NCI-H510A treated with DMSO at 0.1 percent for 48 hours (cell line): ENCODE measurements at regions not wholly inside any gene's neighbourhood (a gene's known extent, or its start where the extent isn't known, plus 50 kb on each side); places are given as distances from the start of the nearest gene placed in this dataset.

Source experiments
- DNase-seq: peaks from one replicate; lab custom pipeline; 2025; lab: John Stamatoyannopoulos, UW

DNA sequence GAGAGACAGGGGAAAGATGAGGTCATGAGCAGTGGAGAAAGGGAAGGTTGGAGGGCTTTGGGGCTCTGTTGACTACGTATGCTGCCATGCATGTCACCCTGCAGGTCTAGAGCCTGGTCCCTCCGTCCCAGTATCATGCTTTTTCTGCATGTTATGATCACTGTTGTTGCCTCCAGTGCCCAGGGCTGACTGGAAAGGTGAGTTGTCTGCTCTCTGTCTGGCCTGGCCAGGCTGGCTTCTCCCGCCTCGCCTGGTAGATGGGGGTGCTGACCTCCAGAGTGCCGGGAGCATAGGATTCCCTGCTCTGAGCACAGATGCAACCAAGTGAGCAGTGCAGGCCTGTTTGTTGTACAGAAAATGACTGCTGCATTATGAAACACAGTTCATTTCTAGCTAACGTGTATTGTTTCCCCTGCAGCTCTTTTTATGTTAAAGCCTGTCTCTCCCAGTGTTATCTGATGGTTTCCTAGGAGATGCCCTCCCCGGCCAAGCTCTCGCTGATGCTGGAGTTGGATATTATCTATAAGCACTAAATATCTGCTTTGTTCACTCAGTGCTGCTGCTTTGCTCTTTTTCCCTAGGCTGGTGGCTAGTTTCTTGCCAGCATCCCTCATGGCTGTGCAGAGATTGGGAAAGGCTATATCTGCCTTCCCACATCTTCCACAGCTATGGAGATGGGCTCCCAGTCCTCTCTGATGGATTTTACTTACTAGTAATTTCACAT lies 158.2 kb downstream of the TDRD15 start:
- no peak for DNase-seq

DNA sequence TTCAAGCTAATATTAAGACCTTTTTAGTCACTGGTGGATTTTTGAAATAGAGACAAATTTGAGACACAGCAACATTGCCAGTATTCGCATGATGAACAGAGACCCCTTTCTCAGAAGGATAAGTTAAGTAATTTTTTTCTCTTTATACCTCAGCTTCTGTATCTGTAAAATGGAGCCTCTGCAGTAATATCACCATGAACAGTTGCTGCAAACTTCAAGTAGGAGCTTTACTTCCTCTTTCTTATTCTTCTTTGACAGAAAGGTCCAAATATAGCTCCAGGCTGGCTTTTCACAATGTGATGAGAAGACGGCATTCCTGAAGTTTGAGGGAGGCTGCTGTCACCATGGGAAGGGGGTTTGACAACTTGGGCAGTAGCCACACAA lies 158.7 kb downstream of the TDRD15 start:
- no peak for DNase-seq

DNA sequence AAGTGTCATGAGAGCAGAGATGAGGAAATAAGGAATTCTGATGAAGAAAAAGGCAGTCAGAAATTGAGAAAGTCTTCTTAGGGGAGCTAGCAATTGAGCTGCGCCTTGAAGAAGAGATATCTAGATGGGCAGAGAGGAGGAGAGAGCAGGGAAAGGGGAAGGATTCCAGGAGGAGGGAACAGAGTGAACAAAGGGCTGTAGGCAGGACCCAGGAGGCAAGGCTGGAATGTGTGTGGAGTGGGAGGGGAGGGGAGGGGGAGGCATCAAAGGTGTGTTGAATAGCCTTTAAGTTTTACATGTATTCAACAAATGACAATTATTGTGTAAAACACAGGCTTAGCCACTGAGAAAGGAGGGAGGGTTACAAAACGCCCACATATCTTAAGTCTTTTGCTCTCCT lies 164.5 kb downstream of the TDRD15 start:
- DNase-seq: no peak

DNA sequence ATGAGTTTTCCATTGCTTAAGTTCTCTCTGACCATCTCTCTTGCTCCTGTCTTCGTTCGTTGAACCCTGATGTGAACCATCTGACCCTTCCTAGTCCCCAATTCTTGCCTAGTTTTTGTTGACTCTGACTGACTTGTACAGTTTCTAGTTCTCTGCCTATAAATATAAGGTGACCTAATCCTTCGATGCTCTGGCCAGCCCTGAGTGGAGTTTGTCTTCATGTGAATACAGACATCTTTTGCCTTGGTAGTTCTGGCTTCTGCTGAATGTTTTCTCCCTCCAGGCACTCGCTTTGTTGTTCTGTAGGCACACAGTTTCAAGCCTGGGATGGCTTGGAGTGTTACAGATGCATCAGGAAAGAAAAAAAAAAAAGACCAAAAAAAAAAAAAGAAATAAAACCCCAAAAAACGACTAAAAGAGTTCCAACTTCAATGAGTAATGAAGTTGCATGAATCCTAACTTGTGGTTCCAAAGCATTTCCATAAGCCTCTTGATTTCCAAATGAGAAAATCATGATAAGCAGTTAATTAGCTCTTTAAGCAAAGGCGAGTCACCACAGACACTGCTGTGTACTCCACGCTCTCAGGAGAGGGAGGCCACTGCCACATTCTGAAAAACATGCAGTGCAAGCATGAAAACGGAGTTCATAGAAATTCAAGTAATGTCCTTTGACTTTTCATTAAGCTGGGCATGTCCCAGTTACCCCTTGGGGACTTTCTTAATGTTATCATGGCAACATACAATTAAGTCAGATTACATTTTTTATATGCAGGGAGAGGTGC lies 165.2 kb downstream of the TDRD15 start:
- no peak for DNase-seq

DNA sequence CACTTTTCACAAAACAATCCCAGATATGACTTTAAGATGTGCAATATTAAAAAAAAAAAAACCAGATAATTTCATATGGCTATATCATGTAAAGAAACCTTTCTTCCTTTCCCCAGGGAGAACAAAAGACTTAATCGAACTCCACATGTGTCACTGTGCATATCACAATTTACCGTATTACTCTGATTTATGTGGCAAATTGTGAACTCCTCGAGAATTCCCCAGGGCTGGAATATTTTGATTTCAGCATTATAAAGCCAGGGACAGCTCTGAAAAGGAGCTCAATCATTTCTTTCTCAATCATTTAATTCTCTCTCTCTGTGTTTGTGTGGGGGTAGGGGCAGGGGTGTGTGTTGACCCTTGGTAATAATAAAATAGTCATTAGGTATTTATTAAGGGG lies 165.8 kb downstream of the TDRD15 start:
- DNase-seq: no peak

DNA sequence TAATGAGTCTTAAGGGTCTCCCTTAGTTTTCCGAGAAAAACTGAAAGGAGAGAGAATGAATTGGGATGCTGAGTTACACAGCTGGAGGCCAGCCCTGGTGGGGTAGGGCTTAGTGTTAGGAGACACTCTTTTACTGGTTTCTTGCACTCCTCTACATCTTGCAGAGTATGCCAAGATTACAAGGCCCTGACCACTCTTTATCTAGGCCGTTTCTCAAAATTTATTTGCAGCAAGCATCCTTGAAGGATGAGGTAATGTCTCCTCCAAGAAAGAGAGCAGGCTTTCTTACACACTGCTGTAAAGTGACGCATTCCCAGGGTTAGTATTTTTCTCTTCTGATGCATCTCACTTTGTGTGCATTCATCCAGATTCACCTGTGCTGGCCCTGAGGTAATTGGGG lies 166.2 kb downstream of the TDRD15 start:
- no peak for DNase-seq

DNA sequence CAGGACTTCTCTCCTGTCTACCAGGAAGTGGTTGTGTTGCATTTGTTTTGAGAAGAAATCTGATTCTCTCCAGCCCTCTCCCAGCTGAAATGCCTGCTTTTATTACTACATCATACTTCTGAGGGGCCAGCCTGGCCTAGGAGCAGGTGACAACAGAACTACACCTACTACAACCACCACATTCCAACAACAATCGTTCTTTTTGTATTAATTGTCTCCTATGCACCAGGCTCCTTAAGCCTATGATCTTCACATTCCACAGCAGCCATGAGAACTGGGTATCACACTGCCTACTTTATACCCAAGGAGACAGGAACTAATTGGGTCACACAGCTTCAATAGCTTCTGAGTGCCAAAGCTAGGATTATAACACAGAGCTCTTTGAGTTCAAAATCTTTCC lies 167.7 kb downstream of the TDRD15 start:
- no peak for DNase-seq

DNA sequence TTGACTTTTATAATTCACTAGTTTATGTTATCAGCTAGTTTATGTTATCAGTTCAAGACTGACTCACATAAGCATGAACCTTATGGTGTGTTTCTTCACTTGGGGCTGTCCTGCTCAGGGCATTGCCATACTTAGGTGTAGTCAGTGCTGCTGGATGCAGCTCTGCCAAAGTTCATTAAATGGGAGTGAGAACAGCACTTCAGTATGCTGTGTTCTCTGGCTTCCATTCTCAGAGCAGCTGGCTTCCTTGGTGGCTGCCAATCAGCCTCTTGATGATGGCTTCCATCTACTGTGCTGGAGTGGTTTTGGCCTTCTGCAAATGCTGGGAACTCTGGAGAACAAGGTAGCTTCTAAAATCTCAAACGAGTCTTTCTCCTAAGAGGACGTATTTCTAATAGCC lies 170.7 kb downstream of the TDRD15 start:
- no peak for DNase-seq

DNA sequence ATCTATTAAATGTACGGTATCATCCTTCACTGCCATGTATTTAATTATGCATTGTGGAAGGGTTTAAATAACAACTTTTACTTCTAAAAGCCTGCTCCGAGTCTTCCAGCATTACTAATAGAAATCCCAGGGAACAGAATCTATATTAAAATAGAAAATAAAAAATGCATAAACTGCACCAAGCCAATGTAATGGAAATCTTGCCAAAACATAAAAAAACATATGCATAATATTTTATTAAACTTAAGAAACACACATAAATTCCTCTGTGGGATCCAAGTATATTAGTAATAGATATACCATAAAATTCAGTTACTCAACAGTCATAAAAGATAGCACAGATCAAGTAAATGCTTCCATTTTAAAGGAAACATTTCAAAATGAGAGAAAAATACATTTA lies 175.6 kb downstream of the TDRD15 start:
- no peak for DNase-seq

DNA sequence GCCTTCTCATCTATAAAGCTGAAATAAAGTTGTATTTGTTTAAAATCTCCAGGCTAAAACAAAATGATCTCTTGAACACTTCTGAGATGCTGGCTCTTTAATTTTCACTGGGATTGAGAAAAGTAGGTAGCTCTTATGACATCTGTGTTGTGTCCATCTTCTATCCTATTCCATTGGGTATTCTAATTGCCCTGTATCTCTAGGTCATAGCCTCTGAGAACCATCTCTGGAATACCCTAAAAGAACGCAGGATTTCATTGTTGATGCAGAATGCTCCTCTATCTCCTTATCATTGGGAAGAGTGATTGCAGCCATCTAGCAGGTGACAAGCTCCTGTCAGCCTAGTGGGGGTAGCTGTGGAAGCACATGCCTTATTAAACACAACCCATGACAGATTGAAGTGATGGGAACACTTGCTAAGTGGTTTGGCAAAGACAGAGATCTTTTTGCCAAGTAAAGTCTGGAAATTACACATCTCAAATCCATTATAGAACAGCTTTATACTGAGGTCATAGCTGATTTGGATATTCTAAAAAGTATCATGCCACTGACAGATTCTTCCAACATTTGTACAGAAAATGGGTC lies 178.2 kb downstream of the TDRD15 start:
- no peak for DNase-seq

DNA sequence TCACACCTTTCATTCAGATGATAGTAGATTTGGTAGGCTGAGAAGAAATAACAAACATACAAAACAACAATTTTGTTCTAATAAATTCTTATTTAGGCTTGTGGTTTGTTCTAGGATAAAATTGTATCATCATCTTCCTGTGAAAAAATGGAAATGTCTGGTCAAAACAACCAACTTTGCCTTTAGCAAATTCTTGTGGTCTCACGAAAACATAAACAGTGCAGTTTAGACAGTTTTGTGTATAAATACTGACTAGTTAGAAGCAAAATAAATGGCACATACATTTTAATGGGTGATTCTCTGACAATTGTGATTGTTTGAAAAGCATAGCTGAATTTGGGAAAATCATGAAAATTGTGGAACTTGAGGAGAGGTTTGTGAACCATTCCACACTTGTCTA lies 180.1 kb downstream of the TDRD15 start:
- no peak for DNase-seq

DNA sequence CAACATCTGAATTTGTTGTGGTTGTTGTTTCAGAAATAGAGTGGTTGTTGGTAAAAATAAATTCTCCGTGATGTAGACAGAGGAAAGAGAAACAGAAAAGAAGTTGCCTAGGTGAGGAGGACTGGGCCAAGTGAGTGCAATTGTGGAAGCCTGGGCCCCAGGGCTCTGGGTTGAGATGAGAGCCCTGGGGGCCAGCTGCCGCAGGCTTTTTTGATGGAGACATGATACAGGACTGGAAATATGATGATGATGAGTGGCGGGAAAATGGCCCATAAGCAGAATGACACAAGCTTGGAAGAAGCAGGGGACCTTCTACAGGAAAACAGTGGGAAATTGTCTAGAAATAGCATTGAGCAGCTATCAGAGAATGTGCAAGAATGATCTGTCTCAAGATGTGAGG lies 181.8 kb downstream of the TDRD15 start:
- DNase-seq: no peak

DNA sequence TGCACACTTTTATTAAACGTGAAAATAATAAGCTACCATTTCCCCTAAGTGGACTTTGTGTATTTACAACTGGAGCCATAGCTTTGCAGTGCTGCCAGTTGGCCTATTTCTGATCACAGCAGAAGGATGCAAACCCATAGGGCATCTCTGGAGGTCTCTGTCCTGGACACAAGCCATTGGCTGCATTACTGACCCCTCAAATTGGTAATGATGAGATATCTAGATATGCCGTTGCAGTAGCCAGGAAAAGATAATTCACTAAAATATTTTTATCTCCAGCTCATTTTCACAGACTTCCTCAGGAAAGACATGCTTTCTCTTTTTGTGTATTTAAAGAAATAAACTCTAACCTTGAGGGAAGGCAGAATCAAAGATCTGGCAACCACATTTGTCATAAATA lies 182.5 kb downstream of the TDRD15 start:
- no peak for DNase-seq

DNA sequence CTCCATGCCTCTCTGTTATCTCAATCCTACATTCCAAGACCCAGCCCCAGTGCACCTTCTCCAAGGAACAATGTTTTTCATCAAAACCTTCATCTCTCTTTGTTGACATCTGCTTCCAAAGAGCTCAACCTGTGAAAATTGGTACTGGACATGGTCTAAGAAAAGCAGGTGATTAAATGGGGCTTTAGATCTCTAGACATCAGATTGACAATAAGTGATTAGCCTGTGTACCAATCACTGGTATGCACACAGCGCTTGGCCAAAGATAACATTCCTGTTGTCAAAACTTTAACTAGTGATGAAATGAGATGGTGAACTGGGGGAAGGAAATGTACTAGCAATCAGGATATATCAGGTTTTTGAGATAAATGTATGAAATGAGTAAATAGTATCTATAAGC lies 183.3 kb downstream of the TDRD15 start:
- no peak for DNase-seq

DNA sequence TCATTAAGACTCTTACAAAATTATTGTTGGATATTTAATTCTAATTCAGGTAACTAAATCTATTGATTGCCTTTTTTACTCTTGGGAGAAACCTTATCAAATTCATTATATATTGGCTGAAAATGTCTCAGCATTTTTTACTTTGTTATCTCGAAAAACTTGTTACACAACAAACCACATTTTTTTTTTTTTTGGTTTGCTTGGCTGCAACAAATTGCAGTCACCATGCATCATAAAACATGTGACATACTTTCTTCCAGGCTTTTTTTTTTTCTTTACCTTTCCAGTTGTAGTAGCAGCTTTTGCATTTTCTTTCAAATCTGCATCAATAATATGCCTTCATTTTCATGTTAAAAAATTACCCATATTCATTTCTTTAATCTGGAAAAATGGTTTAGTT lies 186.7 kb downstream of the TDRD15 start:
- DNase-seq: no peak

DNA sequence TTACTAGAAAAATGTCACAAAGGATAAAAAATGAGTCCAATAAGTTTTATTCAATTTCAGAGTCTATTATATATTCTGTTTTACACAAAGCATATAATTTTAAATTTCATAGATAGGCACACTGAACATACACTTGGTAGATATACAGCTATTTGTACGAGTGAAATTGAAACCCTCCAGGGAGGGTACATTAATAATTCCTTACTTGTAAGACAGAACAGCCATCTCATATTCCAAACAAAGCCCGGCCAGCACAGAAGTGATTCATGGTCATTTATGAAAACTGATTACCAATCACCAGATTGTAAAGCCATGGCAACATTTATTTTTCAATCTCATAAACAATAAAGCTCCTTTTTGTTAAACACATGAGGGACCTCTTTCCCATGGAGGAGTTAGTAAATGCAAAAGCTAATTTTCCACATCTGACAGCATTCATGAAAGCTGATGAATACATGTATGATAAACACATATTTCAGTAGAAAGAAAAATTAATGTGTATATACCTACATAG lies 190.6 kb downstream of the TDRD15 start:
- DNase-seq: no peak

DNA sequence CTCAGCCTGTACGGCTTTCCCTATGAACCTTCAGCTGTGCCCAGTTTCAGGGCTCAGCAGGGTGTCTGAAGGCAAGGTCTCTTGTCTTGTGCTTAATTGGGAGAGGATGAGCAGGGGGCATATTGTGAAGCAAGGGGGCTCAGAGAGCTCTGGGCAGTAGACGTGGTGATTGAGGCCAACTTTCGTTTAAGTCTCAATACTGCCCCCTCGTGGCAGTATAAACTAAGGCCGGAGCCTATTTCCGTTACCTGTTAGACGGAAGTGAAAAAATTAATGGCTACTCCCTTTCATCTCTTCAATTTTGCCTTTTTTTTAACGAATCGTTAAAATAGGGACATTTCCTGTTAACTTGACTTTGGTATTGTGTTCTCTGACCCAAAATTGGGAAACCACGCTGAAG lies 193.4 kb downstream of the TDRD15 start:
- DNase-seq: peak; percentile 4

DNA sequence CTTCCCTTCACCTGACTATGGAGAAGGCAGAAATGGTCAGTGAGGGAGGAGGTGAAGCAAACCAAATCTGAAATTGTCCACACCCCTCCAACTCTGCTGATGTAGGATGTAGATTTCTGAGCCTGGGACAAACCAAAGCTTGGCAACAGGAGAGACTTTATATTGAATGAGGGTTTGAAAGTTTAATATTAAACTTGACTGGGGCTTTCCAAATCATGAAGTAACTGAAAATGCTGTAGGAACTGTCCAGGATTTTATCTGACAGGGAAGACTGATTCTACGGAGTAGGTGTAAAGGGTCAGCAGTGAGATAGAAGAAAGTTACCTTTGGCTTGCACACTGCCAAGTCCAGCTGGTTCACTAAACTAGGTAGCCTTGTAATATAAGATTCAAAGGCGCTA lies 194.5 kb downstream of the TDRD15 start:
- DNase-seq: no peak

DNA sequence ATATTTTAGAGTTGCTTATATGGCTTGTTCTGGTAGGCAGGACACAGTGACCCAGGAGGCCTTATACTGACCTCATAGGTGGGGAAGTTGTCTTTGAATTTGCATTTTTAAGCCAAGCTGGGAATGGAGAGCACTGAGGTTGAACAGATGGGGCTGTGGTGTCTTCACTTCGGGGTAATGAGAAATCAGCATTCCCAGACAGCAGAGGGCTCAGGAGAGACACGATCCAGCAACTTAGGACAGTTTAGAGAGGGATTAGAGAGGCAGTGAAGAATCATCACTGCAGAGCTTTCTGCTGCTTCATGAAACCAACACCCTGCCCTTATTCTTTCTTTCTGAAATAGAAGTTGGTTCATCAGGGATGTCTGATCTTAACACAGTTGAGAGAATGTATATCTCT lies 202.4 kb downstream of the TDRD15 start:
- no peak for DNase-seq

DNA sequence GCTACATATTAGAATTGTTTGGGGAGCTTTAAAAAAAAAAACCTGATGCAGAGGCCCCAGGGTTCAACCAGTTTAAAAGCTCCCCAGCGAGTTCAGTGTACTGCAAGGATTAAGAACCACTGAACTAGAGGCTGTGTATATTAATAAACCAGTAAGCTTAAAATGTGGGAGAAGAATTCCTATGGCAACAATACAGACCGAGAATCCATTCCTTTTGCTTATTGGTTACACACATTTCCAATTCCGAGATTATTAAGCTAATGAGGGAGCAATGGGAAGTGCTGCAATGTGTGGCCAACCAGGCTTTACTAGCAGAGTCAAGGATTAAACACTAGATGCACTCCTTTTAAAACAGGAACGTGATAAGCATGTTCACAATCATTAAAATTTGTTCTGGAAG lies 204.4 kb downstream of the TDRD15 start:
- no peak for DNase-seq

DNA sequence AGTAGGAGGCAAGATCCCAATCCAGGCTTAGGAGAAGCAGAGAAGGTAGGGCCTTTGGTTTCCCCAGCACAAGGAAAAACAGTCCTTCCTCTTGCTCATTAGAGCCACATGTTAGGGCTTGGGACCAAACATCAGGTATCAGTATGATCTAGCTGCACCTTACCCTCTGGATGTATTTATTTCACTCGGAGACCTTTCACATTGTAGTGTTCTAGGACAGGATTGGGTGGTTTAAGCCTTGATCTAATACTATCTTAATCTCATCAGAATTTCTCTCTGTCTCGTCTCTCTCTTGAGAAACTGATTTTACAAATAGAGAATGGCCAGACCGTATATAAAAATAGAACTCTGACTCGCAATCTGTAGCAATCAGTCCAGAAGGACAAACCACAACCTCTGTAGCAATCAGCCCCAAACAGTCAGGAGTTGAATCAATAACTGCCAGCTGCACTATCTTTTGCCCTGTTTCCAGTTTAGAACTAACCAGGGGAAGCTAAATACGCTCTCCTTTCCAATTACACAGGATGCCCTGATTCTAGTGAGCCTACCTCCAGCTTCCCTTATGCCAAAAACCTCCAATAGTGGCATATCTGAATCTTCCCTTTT lies 207.1 kb downstream of the TDRD15 start:
- no peak for DNase-seq

DNA sequence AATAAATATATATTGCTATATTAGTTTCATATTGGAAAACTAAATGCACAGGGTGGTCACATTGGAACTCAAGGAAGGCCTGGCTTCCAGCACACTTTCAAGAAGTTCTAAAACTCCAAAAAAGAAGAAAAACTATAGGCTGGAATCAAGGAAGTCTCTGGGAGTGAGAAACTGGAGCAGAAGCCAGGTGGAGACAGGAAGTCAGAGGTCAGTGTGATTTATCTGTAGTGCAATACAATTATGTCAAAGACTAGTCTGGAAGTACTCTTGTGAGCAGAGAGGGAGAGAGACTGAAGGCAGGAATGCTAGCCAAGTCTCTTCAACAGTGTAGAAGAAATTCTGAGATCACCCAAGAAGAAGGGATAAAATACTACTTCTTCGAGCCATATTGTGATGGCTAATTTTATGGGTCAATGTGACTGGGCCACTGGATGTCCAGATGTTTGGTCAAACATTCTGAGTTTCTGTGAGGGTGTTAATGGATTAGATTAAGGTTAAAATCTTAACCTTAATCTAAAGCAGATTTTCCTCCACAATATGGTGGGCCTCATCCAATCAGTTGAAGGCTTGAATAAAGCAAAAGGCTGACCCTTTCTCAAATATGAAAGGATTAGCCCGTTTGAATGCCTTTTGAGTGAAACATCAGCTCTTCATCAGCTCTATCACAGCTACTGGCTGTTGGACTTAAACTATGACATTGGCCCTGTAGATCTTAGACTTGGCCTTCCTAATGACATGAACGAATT lies 208.0 kb downstream of the TDRD15 start:
- no peak for DNase-seq
